Ammon's horn (tissue), 1 donor: ENCODE measurements at regions not wholly inside any gene's neighbourhood (a gene's known extent, or its start where the extent isn't known, plus 50 kb on each side); places are given as distances from the start of the nearest gene placed in this dataset.

Source experiments
- DNase-seq: peaks from one replicate; pipeline ENCODE4 v3.0.0-alpha.2; 2016; ENCODE audit warnings: low spot score

DNA sequence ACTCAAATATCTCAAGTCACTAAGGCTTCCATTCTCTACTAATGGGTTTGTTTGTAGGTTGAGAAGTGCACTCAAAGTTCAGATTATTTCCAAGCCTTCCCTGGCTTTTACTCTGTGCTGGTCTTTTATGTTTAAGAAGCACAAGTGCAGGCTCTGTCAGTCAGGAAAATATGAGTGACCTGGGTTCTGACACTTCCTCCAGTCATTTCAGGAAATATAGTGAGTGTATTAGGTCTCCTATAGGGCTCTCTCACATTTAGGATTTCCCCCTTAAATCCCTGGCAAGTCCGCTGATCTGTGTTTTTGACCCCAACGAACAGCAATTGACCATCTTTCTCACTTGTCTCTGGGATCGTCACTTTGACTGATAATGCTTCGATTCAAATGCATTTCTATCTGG, 210.2 kb downstream of the ARPP21 start:
- DNase-seq, result no peak

DNA sequence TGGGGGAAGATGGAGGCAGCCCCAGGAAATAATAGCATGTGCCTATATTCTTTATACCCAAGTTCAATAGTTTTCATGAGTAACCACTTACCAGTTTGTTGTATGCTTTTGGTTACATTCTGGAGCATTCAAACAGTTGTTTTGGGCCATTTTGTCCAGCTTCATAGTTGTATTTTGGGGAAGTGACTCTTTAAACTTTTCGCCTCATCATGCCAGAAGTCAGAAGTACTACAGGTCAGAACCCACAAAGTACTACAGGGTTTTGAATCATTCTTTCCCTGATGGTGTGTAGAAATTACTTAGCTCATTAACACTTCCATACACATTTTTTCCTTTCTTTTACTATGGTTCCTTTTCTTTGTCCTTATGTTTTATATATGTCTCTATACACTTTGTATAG, 210.6 kb downstream of the ARPP21 start:
- no peak for DNase-seq

DNA sequence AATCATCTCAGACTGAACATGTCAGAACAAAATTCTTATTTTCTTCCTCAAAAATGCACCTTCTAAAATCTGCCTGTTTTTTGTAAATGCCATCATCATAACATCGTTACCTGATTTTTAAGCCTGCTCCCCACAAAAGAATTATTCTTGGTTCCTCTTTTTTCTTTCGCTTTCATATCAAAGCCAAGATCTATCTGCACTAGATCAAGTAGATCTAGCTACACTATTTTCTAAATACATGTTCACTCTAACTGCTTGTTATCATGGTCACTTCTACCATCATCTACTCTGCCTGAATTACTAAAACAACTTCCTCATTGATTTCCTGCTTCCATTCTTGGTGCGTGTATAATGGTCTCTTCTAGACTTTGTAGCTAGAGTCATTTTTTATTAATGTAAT, 217.7 kb downstream of the ARPP21 start:
- no peak for DNase-seq

DNA sequence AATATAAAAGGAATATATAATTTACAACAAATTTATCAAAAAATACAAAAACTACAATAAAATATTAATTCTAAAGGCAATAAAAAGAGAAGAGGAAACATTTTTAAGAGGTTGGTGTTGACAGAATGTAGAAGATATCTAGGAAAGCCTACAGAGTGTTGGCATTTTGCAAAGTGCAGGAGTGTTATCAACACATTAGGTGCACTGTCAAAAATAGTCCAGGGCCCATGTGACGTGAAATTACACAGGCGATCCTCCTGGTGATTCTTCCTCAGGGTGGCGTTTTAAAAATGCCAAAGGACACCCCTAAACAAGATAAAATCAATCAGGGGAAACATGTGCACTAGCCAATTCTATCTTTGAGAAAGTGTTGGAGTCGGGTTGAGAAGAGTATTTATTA, 222.7 kb downstream of the ARPP21 start:
- DNase-seq, result no peak

DNA sequence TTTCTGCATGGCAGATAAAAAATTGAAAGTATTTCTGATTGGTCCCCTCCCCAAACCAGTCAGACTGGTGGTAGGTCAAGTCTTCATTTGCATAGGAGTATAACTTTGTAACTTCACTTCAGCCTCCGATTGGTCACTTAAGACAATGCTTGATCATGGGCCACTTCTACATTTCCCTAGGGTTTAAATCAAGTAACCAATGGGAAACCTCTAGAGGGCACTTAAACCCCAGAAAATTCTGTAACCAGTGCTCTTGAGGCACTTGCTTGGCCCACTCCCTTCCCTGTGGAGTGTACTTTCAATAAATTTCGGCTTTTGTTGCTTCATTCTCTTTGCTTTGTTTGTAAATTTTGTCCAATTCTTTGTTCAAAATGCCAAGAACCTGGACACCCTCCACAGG, 225.5 kb downstream of the ARPP21 start:
- no peak for DNase-seq

DNA sequence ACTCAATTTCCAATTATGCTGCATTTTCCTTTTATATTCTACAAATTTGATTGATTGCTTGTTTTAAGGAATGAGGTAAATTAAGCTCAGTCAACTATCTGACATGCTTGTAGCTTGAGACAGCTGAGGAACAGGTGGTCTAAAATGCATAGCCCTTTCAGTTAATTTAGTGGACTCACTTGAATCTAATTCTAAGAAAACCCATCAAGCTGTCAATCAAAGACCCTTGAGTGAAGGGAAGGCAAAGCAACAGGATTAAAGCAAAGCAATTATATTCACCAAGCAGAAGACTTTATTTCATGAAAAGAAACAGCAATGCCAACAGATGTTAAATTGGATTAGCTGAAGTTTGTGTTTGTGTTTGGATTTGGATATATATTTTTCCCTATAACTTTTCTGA, 228.5 kb downstream of the ARPP21 start:
- no peak for DNase-seq

DNA sequence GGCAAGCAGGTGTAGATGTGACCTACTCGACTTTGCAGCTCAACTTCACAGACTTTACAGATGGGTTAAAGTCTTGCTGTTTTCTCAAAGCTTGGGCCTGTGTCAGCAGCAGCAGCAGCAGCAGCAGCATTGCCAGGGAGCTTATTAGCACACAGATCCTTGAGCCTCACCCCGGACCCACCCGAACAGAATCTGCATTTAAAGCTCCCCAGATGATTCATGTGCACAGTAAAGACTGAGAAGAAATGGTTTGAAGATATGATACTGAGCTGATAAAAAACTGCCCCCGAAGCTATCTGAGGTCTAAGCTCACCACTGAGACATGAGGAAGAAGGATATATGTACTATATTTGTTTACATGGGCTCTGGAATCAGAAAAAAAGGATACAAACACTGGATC, 231.7 kb downstream of the ARPP21 start:
- DNase-seq, result no peak

DNA sequence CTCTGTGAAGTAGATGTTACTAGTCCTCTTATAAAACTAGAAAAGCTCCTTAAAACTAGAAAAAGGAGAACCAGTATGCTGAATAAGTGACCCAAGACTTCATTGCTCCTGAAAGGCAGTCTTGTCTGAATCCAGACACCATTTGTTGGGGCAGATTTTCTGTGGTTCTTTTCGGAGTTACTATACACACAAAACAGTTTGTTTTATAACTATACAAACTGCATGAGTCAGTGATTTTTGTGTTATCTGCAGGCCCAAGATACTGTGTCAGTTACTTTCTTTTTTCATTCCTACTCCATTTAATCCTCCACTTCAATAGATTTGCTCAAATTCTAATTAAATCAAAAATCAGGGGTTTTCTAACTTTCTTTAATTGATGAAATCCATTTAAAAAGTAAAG, 244.6 kb downstream of the ARPP21 start:
- no peak for DNase-seq

DNA sequence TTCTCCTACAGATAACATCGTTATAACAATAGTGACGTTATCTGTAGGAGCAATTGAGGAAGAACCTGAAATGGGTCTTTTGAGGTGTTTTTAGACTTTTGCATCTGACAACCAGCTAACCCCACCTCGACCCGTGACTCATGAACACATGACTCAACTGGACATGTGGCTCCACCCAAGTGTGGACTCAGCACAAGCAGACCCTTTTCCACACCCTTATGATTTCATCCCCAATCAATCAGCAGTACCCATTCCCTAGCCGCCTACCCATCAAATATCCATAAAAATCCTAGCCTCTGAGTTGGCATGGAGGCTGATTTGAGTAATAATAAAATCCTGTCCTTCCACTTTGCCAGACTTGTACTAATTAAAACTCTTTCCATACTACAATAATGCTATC, 255.4 kb downstream of the ARPP21 start:
- no peak for DNase-seq

DNA sequence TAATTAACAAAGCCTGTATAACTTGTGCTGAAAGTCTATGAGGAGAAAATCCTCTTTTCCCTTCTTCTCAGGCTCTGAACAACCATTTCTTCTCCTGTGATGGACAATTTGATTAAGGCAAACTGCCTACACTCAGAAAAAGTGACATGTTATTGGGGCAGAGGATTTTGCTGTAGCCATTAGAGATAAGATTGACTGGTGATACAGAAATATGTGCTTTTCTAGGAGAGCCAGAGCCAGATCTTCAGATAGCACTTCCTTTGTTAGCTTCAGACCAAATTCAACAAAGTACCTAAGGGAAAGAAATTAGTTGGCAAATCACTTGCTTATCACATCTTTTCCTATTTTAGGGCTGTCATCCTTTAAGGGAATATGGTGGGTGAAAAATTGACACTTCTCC, 259.9 kb downstream of the ARPP21 start:
- DNase-seq, result no peak

DNA sequence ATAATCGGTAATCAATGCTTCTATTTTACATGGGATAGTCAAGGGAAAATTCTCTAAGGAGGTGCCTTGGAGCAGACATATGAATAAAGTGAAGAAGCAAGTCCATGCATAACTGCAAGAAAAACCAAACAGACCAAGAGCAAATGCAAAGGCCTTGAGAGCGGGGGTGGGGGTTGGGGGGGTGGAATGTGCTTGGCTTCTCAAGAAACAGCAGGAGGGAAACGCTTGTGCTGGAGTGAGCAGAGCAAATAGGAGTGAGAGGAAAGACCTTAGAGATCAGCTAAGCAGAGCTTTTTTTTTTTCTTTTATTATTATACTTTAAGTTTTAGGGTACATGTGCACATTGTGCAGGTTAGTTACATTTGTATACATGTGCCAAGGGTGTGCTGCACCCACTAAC, 260.8 kb downstream of the ARPP21 start:
- DNase-seq, result no peak

DNA sequence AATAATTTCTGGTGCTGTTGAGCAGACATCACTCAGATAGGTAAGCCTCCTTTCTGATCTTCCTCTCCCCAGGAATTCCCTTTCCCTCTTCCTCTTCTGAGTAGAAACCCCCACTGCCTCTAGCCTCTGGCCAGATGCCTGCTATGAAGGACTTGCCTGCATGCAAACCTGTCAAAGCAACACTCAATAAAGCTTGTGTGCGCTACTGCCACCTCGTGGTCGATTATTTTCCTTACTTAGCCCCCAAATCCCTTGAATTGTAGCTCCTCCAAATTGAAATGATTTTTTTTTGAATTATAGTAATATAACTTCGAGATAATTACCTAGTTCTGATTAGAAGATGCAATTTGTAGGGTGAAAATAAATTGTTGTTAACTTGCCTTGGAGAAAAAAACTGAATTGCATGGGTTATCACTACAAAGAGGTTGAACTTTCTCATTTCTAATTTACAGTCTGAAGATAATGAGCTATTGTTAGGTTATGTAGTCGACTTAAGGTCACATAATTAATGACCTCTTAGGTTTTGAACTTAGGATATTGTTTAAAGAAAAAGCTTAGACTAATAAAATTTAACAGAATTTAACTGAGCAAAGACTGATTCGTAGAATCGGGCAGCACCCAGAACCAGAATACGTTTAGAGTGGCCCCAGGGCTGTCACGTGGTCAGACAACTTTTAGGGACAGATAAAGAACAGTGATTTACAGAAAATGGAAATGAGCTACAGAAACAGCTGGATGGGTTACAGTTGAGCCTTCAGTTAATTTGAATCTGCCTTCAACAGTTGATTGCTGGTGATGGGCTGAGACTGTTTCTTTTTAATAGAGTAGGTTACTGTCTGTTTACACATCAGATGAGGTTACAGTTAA, 269.3 kb downstream of the ARPP21 start:
- peak; percentile 91 for DNase-seq

DNA sequence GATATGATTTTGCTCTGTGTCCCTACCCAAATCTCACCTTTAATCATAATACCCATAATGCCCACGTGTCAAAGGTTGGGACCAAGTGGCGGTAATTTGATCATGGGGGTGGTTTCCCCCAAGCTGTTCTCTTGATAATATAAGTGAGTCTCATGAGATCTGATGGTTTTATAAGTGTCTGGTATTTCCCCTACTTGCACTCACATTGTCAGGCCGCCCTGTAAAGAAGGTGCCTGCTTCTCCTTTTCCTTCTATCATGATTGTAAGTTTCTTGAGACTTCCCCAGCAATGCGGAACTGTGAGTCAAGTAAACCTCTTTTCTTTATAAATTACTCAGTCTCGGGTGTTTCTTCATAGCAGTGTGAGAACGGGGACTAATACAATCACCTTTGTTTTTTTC, 279.8 kb downstream of the ARPP21 start:
- no peak for DNase-seq

DNA sequence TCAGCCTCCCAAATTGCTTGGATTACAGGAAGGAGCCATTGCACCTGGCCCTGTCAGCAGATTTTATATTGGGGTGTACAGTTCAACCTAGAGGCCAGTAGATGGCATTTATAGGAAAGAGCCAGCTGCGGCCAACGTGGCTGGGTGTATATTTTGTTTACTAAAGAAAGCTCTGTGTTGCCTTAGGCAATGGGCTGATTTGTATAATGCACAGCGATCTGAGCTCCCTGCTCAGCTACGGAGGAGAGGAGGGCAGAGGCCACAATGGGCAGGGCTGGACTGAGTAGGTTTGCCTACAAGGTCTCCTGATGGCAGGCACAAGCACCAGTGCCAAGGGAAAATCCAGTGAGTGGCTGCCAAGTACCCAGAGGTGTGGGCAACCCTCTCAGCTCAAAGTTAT, 282.4 kb downstream of the ARPP21 start:
- DNase-seq, result no peak

DNA sequence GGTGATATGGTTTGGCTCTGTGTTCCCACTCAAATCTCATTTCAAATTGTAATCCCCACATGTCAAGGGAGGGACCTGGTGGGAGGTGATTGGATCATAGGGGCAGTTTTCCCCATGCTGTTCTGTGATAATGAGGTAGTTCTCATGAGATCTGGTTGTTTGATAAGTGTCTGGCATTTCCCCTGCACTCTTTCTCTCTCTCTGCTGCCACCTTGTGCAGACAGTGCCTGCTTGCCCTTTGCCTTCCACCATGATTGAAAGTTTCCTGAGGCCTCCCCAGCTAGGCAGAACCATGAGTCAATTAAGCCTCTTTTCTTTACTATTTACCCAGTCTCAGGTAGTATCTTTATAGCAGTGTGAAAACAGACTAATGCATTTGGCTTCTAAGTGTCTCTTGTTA, 284.7 kb downstream of the ARPP21 start:
- peak; percentile 45 for DNase-seq

DNA sequence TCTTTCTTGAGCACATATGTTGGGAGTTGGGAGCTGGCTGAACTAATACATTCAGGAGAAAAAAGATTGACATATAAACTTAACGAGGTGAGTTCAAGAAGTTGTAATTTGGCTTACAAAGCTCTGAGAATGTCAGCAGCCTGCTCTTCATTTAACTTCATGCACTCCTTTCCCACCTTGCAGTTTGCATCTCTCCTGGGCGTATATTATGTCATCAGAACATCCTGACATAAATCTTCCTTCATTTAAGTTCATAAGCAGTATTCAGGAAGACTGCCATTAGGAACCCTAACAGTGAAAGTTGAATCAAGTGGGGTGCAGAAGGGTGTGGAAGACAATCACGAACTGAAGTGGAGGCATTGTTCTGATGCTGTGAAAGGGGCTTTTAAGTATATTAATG, 288.1 kb downstream of the ARPP21 start:
- no peak for DNase-seq

DNA sequence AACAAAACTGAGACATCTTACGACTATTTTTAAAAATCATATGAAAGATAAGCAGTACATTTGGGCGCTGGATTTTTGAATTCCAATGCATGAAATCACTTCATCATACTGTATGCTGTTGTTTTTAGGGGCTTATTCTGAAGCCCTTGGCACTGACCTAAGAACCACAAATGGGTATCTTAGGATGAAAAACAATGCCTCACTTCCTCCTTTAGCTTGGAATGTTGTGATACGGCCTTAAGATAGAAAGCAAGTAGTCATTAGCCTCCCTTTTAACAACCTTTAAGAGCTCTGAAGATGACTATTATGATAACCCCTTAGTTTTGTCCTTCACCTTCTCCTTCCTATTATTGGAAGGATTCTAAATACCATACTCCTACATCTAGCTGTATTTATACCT, 289.8 kb downstream of the ARPP21 start:
- DNase-seq, result no peak

DNA sequence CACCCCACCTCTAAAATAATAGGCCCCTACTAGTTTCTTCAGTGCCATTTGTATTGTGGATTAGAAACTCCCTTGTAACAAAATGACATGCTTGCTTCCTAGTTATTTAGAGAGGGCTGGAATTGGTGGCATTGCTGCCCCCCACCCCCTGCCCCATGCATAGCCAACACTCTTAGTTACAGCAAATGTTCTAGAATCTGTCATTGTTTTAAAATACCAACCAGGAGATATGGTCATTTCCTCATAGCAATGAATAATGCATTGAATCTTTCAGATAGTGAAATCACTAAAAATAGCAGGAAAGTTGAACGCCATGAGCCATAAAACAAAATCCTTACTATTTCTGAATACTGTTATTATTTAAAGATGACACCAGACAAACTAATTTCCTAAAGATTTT, 292.5 kb downstream of the ARPP21 start:
- DNase-seq, result no peak

DNA sequence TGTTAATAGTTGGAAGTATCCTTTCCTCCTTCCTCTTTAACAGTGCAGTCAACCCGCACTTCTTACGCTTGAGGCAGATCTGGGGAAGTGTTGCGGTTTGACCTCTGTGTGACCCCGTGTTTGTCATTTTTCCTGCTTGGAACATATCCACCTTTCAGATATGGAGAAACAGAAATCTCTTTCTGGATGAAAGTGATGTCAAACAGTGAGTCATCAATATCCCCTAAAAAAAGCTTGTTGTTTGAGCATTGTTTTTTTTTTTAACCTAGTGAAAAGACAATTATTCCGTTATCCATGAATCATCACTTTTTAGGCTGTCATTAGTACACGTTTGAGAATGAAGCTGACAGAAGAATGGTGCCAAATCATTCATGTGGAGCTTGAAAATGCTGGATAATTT, 293.7 kb downstream of the ARPP21 start:
- peak; percentile 73 for DNase-seq

DNA sequence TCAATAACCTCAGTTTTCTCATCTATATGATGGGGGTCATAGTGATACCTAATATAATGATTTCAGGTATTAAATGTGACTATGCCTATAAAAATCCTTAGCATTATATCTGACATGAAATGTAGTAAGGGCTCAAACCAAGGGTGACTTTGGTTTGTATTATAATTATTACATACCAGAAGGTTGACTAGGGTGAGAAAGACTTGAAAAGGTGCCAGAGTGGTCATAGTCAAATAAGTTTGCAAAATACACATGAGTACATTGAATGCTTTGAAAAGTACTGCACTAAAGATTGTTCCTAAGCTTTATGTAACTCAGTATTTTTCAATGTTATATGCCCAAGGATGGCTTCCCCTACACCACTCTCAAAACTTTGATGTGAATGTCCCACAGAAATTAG, 297.2 kb downstream of the ARPP21 start:
- DNase-seq, result no peak

DNA sequence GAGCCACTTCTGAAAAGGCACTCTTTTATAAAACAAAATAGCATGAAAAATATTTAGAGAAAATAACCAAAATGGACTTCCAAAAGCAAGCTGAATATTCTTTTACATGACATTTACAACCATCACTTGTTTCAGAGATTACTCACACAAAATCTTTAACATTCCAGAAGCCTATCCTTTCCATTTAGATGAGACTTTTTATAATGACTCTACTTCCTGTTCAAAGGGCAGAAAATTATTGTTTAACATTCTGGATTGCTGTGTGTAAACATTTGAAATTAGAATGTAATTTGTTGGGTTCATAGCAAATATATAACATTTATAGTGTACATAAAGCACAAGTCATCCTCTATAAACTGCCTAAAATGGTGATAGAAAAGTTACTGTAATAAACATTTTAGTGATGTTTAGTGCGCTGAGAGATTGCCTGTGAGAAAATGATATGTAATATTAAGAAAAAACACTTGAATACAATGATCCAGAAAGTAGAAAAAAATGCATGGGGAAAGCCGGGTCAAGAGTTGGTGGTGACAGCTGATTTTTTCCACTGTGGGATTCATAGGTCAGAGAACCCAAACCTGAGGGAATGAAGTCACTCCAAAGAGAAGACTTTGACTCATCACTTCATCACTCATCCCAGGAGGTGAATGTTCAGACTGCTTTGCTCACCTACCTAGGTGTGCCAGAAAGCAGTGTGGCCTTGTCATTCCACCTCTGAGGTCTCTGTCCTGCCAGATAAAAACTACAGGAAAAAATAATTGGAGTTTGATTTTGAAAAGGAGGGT, 305.8 kb downstream of the ARPP21 start:
- no peak for DNase-seq

DNA sequence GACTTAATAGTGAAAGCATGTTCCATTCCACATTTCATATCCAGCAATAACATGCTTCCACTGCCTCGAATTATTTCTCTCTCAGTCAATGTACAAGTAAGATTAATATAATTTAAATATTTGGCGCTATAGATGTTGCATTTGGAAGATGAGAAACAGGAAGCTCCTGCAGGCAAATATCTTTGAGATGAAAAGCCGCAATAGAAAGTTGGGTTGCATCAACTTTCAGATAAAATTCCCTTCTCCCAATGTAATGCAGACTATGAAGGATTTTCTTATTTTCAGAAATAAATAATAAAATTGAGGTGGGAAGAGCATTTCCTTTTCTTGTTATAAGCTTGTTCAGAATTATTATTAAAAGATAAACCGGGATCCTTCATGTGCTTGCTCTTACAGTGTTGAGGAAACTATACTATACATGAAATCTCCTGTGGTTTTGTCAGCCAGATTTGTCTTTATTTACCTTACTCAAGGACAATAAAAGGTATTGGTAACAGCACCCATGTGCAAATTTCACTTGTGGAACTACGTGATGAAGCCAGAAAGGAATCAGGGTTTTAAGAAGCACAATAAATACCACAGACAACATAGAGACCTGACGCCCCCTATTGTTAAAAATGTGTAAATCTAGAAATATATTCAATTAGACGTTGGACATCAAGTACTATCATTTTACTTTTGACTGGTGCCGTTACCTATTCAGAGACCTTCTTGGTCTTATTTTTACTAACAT, 307.0 kb downstream of the ARPP21 start:
- DNase-seq, result peak; percentile 35
